HepG2 (cell line): ENCODE measurements at regions not wholly inside any gene's neighbourhood (a gene's known extent, or its start where the extent isn't known, plus 50 kb on each side); places are given as distances from the start of the nearest gene placed in this dataset.

Experiments
- ARID5B ChIP-seq: IDR thresholded peaks from 2 replicates; pipeline ENCODE4 v1.4.0; 2020; ENCODE audit warnings: mild to moderate bottlenecking, missing genetic modification reagents
- ATF5 ChIP-seq: sonication (generic); formaldehyde crosslinking; IDR thresholded peaks from 2 replicates; pipeline ENCODE4 v1.4.0; 2020; ENCODE audit warnings: mild to moderate bottlenecking, low read depth, missing genetic modification reagents
- DRAP1 ChIP-seq: IDR thresholded peaks from 2 replicates; pipeline ENCODE4 v1.6.1; 2016; ENCODE audit warnings: missing genetic modification reagents, missing compliant biosample characterization
- HMGXB4 ChIP-seq, 2 experiments: sonication (generic) in 1 of 2; formaldehyde crosslinking in 1 of 2; IDR thresholded peaks; 2 replicates each; pipeline versions ENCODE4 v1.4.0 to v1.6.1; 2018 to 2020; ENCODE audit warnings: missing genetic modification reagents in 2 of 2, borderline replicate concordance in 1 of 2, low read depth in 1 of 2, mild to moderate bottlenecking in 1 of 2, missing biosample characterization in 1 of 2
- HOXA5 ChIP-seq: sonication (generic); formaldehyde crosslinking; IDR thresholded peaks from 2 replicates; pipeline ENCODE4 v1.4.0; 2020; ENCODE audit warnings: missing genetic modification reagents
- PBX3 ChIP-seq: sonication (generic); formaldehyde crosslinking; IDR thresholded peaks from 2 replicates; pipeline ENCODE4 v1.8.1; 2023; ENCODE audit warnings: missing genetic modification reagents, inconsistent platforms, borderline replicate concordance
- SRF ChIP-seq: IDR thresholded peaks from 2 replicates; pipeline ENCODE4 v1.6.1; 2011; ENCODE audit warnings: mild to moderate bottlenecking, low read depth, low read length, moderate library complexity
- ZNF580 ChIP-seq: IDR thresholded peaks from 2 replicates; pipeline ENCODE4 v1.6.1; 2016; ENCODE audit warnings: low read depth, borderline replicate concordance
- ZSCAN5A ChIP-seq: sonication (generic); formaldehyde crosslinking; IDR thresholded peaks from 2 replicates; pipeline ENCODE4 v1.8.0; 2022; ENCODE audit warnings: mild to moderate bottlenecking, missing genetic modification reagents, borderline replicate concordance

GRCh38 chr14:27391331-27391730 lies 793.5 kb upstream of the NOVA1 start (continued):
- TF ChIP-seq ZSCAN5A (no peak), ARID5B (CRISPR knock-in tag) (no peak), PBX3 (no peak), ATF5 (no peak), SRF (no peak), DRAP1 (no peak), ZNF580 (no peak), HMGXB4 (CRISPR knock-in tag; IDR thresholded peaks at IDR 0.05; ENCODE audit: borderline replicate concordance in 1 of 2, low read depth in 1 of 2) (no peak), HOXA5 (CRISPR knock-in tag) (no peak)
